ENCODE measurements at regions not wholly inside any gene's neighbourhood (a gene's known extent, or its start where the extent isn't known, plus 50 kb on each side); places are given as distances from the start of the nearest gene placed in this dataset.

DNA sequence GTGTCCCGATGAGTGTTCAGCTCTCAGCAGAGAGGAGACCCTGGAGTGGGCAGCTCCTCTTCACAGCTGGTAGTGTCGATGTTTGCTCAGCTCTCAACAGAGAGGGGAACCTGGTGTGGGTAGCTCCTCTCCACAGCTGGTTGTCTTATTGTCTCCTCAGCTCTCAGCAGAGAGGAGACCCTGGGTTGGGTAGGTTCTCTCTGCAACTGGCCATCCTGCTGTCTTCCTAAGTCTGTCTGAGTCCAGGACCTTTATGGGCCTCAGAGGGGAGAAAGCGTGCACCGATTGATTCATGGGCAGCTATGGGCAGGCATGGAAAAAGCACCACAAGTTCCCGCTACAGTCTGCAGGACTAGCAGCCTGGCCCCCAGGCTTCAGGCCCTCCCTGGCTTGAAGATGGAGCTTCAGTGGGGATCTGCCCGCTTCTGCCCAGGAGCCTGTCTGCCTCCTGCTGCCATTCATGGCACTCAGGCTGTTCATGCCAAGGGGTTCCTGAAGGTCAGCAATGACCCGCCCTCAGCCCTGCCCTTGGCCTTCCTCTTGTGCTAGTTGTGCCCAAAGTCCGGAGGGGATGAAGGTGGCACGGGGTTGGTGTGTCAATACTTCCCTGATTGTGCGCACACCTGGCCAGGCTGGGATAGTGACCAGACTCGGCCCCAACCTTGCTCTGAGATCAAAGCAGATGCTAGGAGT, 224.2 kb downstream of the KCNC2 start:
- Histone ChIP-seq H3K36me3 (no peaks in the 10 kb centered on the region), H3K27ac (no peak overlapping the region), H3K4me1 (no peaks in the 10 kb centered on the region), H3K27me3 (no peaks in the 10 kb centered on the region), H3K4me3 (no peak overlapping the region), H3K9me3 (no peaks in the 10 kb centered on the region)
- TF ChIP-seq, protein P1, sequence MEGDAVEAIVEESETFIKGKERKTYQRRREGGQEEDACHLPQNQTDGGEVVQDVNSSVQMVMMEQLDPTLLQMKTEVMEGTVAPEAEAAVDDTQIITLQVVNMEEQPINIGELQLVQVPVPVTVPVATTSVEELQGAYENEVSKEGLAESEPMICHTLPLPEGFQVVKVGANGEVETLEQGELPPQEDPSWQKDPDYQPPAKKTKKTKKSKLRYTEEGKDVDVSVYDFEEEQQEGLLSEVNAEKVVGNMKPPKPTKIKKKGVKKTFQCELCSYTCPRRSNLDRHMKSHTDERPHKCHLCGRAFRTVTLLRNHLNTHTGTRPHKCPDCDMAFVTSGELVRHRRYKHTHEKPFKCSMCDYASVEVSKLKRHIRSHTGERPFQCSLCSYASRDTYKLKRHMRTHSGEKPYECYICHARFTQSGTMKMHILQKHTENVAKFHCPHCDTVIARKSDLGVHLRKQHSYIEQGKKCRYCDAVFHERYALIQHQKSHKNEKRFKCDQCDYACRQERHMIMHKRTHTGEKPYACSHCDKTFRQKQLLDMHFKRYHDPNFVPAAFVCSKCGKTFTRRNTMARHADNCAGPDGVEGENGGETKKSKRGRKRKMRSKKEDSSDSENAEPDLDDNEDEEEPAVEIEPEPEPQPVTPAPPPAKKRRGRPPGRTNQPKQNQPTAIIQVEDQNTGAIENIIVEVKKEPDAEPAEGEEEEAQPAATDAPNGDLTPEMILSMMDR (IDR thresholded peaks at IDR 0.05): no peak
- DNase-seq (ENCODE audit: low spot score in 2 of 2): no peak
- intact Hi-C loops (cut with DNase I): no loop called here

DNA sequence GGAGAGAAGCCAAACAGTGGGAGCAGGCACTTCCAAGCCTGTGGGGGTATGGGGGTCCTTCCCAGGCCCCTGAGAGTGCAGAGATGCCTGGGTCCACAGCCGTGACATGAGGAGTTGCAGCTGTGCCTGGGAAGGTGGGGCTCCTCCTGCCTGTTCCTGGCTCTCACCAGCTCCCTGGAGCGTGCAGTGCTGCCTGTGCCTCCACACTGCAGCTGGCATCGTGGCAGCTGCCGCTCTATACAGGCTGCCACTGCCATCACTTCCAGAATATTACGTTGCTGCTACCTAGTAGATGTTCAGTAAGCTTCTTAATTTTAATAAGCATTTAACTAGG, 223.7 kb downstream of the KCNC2 start:
- no peaks in the 10 kb centered on the region for H3K4me1 ChIP-seq
- no peaks in the 10 kb centered on the region for H3K9me3 ChIP-seq
- no peaks in the 10 kb centered on the region for H3K27me3 ChIP-seq
- TF ChIP-seq, protein P1 (IDR thresholded peaks at IDR 0.05): no peak
- intact Hi-C loops (cut with DNase I): no loop called here
- H3K27ac ChIP-seq: no peak overlapping the region
- no peaks in the 10 kb centered on the region for H3K36me3 ChIP-seq
- peak in 1 of 2 donors; percentile 58 for DNase-seq (ENCODE audit: low spot score in 2 of 2)
- H3K4me3 ChIP-seq: no peak overlapping the region

DNA sequence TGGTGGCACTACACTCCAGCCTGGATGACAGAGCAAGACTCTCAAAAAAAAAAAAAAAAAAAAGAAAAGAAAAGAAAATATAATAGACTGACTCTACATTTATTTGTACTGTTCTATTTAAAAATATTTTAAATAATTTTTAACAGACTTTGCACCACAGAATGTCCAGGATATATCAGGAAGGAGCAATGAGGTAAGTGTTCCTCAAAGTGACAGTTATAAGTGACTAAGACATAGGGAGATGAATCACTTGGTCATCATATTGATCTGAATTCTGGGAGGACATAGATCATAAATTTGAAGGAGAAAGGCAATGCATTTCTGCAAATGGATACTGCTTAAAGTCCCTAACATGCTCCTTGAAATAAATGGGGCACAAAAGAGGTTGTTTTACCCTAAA, 221.5 kb downstream of the KCNC2 start:
- no peaks in the 10 kb centered on the region for H3K4me1 ChIP-seq
- no peak overlapping the region for H3K4me3 ChIP-seq
- DNase-seq (ENCODE audit: low spot score in 2 of 2): no peak
- H3K36me3 ChIP-seq: no peaks in the 10 kb centered on the region
- H3K27me3 ChIP-seq: no peaks in the 10 kb centered on the region
- H3K27ac ChIP-seq: no peak overlapping the region
- intact Hi-C loops (cut with DNase I): no loop called here
- no peaks in the 10 kb centered on the region for H3K9me3 ChIP-seq
- TF ChIP-seq, protein P1 (IDR thresholded peaks at IDR 0.05): no peak

All from ascending aorta (tissue), 2 donors.